Endothelial cell (in vitro differentiated cells): ENCODE measurements at regions not wholly inside any gene's neighbourhood (a gene's known extent, or its start where the extent isn't known, plus 50 kb on each side); places are given as distances from the start of the nearest gene placed in this dataset.

Experiments used
- DNase-seq: peaks from one replicate; pipeline ENCODE4 v3.0.0; 2021; ENCODE audit warnings: low spot score
- H3K27ac Mint-ChIP-seq: one replicate; pipeline ENCODE4 v1.8.0; 2021; ENCODE audit warnings: mixed read lengths, inconsistent platforms; ENCODE audit not compliant: unreplicated experiment
- H3K27me3 Mint-ChIP-seq: one replicate; pipeline ENCODE4 v1.8.0; 2021; ENCODE audit warnings: mild to moderate bottlenecking, moderate library complexity, mixed read lengths, inconsistent platforms; ENCODE audit not compliant: unreplicated experiment
- H3K36me3 Mint-ChIP-seq: one replicate; pipeline ENCODE4 v1.8.0; 2021; ENCODE audit warnings: mild to moderate bottlenecking, low read depth, mixed read lengths, inconsistent platforms; ENCODE audit not compliant: unreplicated experiment
- H3K4me1 Mint-ChIP-seq: one replicate; pipeline ENCODE4 v1.8.0; 2021; ENCODE audit warnings: mild to moderate bottlenecking, mixed read lengths, inconsistent platforms; ENCODE audit not compliant: unreplicated experiment
- H3K4me3 Mint-ChIP-seq: one replicate; pipeline ENCODE4 v1.8.0; 2021; ENCODE audit warnings: mild to moderate bottlenecking, mixed read lengths, inconsistent platforms; ENCODE audit not compliant: unreplicated experiment
- H3K9me3 Mint-ChIP-seq: one replicate; pipeline ENCODE4 v1.8.0; 2021; ENCODE audit warnings: mixed read lengths, inconsistent platforms; ENCODE audit not compliant: unreplicated experiment
- TF ChIP-seq, protein P1 (sequence below): fragments of 200-600 bp; sonication (generic); IDR thresholded peaks from one replicate; pipeline ENCODE4 v1.5.0; 2021; ENCODE audit warnings: antibody characterized with exemption; ENCODE audit not compliant: unreplicated experiment

DNA sequence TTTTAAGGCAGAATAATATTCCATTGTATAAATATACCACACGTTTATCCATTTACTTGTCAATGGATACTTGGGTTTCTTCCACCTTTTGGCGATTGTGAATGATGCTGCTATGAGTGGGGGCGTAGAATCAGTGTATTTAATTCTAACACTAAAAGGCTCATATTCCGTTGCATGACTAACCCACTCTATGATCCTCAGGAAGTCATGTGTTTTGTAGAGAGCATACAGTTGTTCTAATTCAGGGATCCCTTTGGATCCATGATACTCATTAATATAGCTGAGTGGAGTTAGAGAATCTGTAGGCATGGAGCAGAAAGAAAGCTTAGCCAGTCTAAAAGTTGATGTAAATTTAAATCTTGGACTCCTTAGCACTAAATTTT lies 74.2 kb upstream of the TMEM170B start:
- Mint-ChIP-seq H3K4me3 (no peak overlapping the region), H3K36me3 (no peaks in the 10 kb centered on the region), H3K27ac (no peak overlapping the region), H3K27me3 (peaks cover 2% of the 10 kb centered on the region), H3K4me1 (no peaks in the 10 kb centered on the region), H3K9me3 (no peaks in the 10 kb centered on the region)
- TF ChIP-seq, protein P1, sequence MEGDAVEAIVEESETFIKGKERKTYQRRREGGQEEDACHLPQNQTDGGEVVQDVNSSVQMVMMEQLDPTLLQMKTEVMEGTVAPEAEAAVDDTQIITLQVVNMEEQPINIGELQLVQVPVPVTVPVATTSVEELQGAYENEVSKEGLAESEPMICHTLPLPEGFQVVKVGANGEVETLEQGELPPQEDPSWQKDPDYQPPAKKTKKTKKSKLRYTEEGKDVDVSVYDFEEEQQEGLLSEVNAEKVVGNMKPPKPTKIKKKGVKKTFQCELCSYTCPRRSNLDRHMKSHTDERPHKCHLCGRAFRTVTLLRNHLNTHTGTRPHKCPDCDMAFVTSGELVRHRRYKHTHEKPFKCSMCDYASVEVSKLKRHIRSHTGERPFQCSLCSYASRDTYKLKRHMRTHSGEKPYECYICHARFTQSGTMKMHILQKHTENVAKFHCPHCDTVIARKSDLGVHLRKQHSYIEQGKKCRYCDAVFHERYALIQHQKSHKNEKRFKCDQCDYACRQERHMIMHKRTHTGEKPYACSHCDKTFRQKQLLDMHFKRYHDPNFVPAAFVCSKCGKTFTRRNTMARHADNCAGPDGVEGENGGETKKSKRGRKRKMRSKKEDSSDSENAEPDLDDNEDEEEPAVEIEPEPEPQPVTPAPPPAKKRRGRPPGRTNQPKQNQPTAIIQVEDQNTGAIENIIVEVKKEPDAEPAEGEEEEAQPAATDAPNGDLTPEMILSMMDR, result no peak
- no peak for DNase-seq

DNA sequence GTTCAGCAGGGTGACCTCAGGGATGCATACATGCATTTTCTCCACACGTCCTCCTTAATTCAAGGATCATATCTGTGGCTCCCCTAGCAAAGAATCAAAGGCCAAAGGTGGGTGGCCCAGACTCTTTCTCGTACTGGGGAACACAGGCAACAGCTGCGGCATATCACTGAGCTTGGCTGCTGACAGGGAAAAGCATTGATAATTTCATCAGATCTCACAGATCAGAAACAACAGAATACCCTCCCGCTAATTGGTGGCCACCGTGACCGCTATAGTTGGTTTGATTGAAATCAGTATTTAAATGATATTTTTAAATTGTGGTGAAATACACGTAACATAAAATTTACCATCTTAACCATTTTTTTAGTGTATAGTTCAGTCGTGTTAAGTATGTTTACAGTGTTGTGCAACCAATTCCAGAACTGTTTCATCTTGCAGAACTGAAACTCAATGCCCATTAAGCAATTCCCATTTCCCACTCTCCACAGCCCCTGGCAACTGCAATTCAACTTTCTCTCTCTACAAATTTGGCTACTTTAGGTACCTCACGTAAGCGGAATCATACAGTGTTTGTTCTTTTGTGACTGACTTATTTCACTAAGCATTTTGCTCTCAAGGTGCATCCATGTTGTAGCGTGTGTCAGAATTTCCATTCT lies 74.7 kb upstream of the TMEM170B start:
- TF ChIP-seq, protein P1, result no peak
- DNase-seq, result no peak
- no peaks in the 10 kb centered on the region for H3K36me3 Mint-ChIP-seq
- no peaks in the 10 kb centered on the region for H3K4me1 Mint-ChIP-seq
- no peaks in the 10 kb centered on the region for H3K9me3 Mint-ChIP-seq
- H3K27ac Mint-ChIP-seq, result no peak overlapping the region
- H3K4me3 Mint-ChIP-seq, result no peak overlapping the region
- peaks cover 2% of the 10 kb centered on the region for H3K27me3 Mint-ChIP-seq

DNA sequence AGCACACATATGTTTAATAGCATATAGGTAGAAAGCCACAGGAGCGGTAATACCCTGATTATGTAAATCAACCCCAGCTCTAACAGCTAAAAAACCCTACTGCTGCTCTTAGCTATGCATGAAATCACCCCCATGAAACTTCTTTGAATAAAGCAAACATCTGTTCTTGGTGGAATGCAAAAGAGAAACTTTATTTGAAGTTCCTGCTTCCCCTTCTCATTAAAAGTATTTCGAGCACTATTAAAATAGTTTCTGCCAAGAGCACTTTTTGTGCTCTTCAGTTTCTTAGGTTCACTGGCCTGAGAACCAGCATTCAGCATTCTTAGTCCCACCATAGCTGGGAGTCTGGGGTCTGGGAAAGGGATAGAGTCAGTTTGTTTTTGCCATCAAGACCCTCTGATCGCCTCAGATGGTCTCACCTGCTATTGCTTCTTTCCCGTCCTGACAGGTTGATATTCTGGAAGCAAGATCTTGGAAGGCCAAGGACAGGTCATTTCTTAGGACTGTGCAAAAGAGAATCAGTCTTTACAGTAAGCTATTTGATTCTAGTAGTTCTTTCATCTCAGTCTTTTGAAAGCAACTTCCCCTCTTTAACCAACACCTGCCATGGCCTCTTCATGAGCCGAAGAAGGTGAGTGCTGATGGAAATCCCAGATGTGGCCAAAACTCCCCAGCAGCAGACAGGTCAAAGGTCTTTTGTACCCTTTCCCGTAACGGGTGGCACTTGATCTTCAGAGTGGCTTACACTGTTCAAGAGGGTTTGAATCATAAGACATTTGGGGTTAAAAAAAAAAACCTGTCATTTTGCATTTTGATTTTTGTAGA lies 76.5 kb upstream of the TMEM170B start:
- no peak overlapping the region for H3K27ac Mint-ChIP-seq
- no peaks in the 10 kb centered on the region for H3K36me3 Mint-ChIP-seq
- H3K27me3 Mint-ChIP-seq, result no peaks in the 10 kb centered on the region
- no peaks in the 10 kb centered on the region for H3K4me1 Mint-ChIP-seq
- H3K4me3 Mint-ChIP-seq, result no peak overlapping the region
- no peaks in the 10 kb centered on the region for H3K9me3 Mint-ChIP-seq
- DNase-seq, result no peak
- TF ChIP-seq, protein P1, result no peak

DNA sequence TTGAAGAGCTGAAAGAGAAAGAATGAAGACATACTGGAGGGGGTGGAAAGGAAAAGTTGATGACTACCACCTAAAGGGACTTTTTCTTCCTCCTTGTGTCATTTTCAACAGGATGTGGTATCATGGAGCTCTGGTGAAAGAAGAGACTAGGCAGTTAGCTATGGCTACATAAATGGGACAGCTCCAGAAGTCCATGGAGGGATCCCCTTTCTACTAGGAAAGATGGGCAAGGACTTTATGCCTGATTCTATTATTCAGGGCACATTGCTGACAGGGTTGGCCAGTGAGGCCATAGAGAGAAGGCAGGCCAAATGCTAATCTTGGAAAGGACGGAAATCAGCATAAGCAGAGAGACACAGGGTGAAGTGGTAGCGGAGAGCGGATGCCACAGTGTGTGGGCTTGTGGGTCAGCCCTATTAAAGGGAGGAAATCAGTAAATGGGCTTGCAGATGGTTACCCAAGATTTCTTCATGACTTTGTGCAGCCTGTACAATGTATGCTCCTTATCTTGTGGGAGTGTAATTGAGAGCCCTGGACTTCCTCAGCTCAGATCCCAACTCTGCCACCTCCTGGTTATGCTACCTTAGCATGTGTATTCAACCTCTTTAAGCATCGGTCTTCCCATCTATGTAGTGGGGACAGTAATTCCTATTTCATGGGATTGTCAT lies 77.4 kb upstream of the TMEM170B start:
- no peak for DNase-seq
- H3K27ac Mint-ChIP-seq, result no peak overlapping the region
- no peaks in the 10 kb centered on the region for H3K9me3 Mint-ChIP-seq
- H3K4me1 Mint-ChIP-seq, result no peaks in the 10 kb centered on the region
- H3K36me3 Mint-ChIP-seq, result no peaks in the 10 kb centered on the region
- H3K4me3 Mint-ChIP-seq, result no peak overlapping the region
- TF ChIP-seq, protein P1, result no peak
- no peaks in the 10 kb centered on the region for H3K27me3 Mint-ChIP-seq
